ENCODE measurements at regions not wholly inside any gene's neighbourhood (a gene's known extent, or its start where the extent isn't known, plus 50 kb on each side); places are given as distances from the start of the nearest gene placed in this dataset.

- TF ChIP-seq EZH2 (IDR thresholded peaks at IDR 0.05) (no peak), CTCF (IDR thresholded peaks at IDR 0.05) (no peak), EZH2phosphoT487 (IDR thresholded peaks at IDR 0.05) (no peak)
Measured at GRCh38 chr14:49971156-49972130, 78.6 kb downstream of the ARF6 start.
